HCT116 (cell line): ENCODE measurements at regions not wholly inside any gene's neighbourhood (a gene's known extent, or its start where the extent isn't known, plus 50 kb on each side); places are given as distances from the start of the nearest gene placed in this dataset.
"Not testable (repeated sequence)": the region's sequence is repeated elsewhere in the genome, so short reads cannot be mapped to it uniquely, and the experiment has no call there.

Source experiments
- ATAC-seq: fragments of 200-7000 bp; cut with Tn5 transposase; 2 replicates; pipeline ENCODE4 v1.9.1; 2020; ENCODE audit warnings: mild to moderate bottlenecking, moderate library complexity
- BruUV-seq: library from RNA; stranded (reverse); fragments of 400-500 nt; replicated peaks from 2 replicates; lab custom pipeline; 2021; lab: Mats Ljungman, UMichigan
- CTCF ChIA-PET: fragments of 300-600 bp; sonication (Branson Sonifier 250); formaldehyde crosslinking; loops from one replicate; lab custom pipeline; 2021; ENCODE audit warnings: antibody characterized with exemption; lab: Charles Lee
- POLR2A ChIA-PET: fragments of 300-600, 350-600 bp; sonication (Branson Sonifier 250); formaldehyde crosslinking; loops from one replicate; lab custom pipeline; 2021; ENCODE audit warnings: antibody characterized with exemption; lab: Charles Lee
- RAD21 ChIA-PET, 2 experiments: fragments of 300-600 bp; sonication (Branson Sonifier 250); formaldehyde crosslinking; loops; one replicate each; lab custom pipeline; 2023; ENCODE audit warnings: low total read pairs in 2 of 2; ENCODE audit not compliant: uncharacterized antibody in 2 of 2, unreplicated experiment in 2 of 2, low non-redundant PET in 1 of 2; lab: Charles Lee
- DNase-seq: peaks from one replicate; pipeline ENCODE4 v3.0.0-alpha.2; 2010; ENCODE audit warnings: low read depth, low spot score
- H2AFZ ChIP-seq: fragments of 200-600 bp; shearing (Covaris generic), sonication (generic); 2 replicates; pipeline ENCODE4 v1.6.1; 2017; ENCODE audit warnings: low read depth, mixed run types, mixed read lengths, antibody characterized with exemption, low read length; ENCODE audit not compliant: poor library complexity, severe bottlenecking
- H3K27ac ChIP-seq: 2 replicates; pipeline ENCODE4 v1.5.1; 2012; ENCODE audit warnings: low read depth, low read length
- H3K27me3 ChIP-seq: fragments of 200-600 bp; sonication (generic); 2 replicates; pipeline ENCODE4 v1.6.1; 2016; ENCODE audit warnings: mixed run types, low read length, mixed read lengths; ENCODE audit not compliant: insufficient read depth
- H3K36me3 ChIP-seq, 2 experiments: fragments of 200-500 bp in 1 of 2; fragments of 200-600 bp in 1 of 2; sonication (Bioruptor generic) in 1 of 2; sonication (generic) in 1 of 2; 2 replicates each; pipeline versions ENCODE4 v1.5.1 to v1.6.1; 2014 to 2016; ENCODE audit warnings: low read length in 2 of 2, inconsistent platforms in 1 of 2, mixed read lengths in 1 of 2, mixed run types in 1 of 2; ENCODE audit not compliant: insufficient read depth in 2 of 2, control insufficient read depth in 1 of 2
- H3K4me1 ChIP-seq, 2 experiments: fragments of 200-600 bp in 1 of 2; sonication (generic) in 1 of 2; 2 replicates each; pipeline versions ENCODE4 v1.5.1 to v1.6.1; 2012 to 2017; ENCODE audit warnings: low read length in 2 of 2, inconsistent platforms in 1 of 2, mild to moderate bottlenecking in 1 of 2, mixed read lengths in 1 of 2, mixed run types in 1 of 2, moderate library complexity in 1 of 2; ENCODE audit not compliant: insufficient read depth in 2 of 2, control insufficient read depth in 1 of 2
- H3K4me2 ChIP-seq: fragments of 200-600 bp; sonication (generic); 2 replicates; pipeline ENCODE4 v1.6.1; 2017; ENCODE audit warnings: mixed run types, low read length, mixed read lengths
- H3K4me3 ChIP-seq, 2 experiments: fragments of 200-600 bp in 1 of 2; sonication (generic) in 1 of 2; replicated peaks in 1 of 2; 2 replicates each; pipeline ENCODE4 v1.5.1; 2011 to 2016; ENCODE audit warnings: low read length in 2 of 2, control low read depth in 1 of 2, low read depth in 1 of 2, mild to moderate bottlenecking in 1 of 2, mixed read lengths in 1 of 2, mixed run types in 1 of 2
- H3K79me2 ChIP-seq: fragments of 200-600 bp; sonication (generic); 2 replicates; pipeline ENCODE4 v1.6.1; 2017; ENCODE audit warnings: mild to moderate bottlenecking, mixed run types, low read length, moderate library complexity, mixed read lengths; ENCODE audit not compliant: insufficient read depth
- H3K9ac ChIP-seq: fragments of 200-600 bp; sonication (generic); 2 replicates; pipeline ENCODE4 v1.6.1; 2016; ENCODE audit warnings: low read length, mixed read lengths
- H3K9me2 ChIP-seq: fragments of 200-600 bp; sonication (generic), shearing (Covaris generic); 2 replicates; pipeline ENCODE4 v1.6.1; 2017; ENCODE audit warnings: mixed run types, mild to moderate bottlenecking, moderate library complexity; ENCODE audit not compliant: insufficient read depth
- H3K9me3 ChIP-seq, 2 experiments: fragments of 200-500 bp in 1 of 2; fragments of 200-600 bp in 1 of 2; sonication (Bioruptor generic) in 1 of 2; sonication (generic) in 1 of 2; 2 replicates each; pipeline ENCODE4 v1.6.1; 2014 to 2017; ENCODE audit warnings: low read length in 2 of 2, mixed read lengths in 2 of 2, inconsistent platforms in 1 of 2, low read depth in 1 of 2, mild to moderate bottlenecking in 1 of 2, mixed run types in 1 of 2, moderate library complexity in 1 of 2; ENCODE audit not compliant: control insufficient read depth in 1 of 2, insufficient read depth in 1 of 2
- H4K20me1 ChIP-seq: fragments of 200-600 bp; sonication (generic), shearing (Covaris generic); 2 replicates; pipeline ENCODE4 v1.6.1; 2017; ENCODE audit warnings: mixed run types, mild to moderate bottlenecking, moderate library complexity; ENCODE audit not compliant: insufficient read depth
- ATF3 ChIP-seq: IDR thresholded peaks from 2 replicates; pipeline ENCODE4 v1.6.1; 2012
- CBX3 ChIP-seq: IDR thresholded peaks from 2 replicates; pipeline ENCODE4 v1.6.1; 2012; ENCODE audit warnings: low read depth
- CEBPB ChIP-seq: IDR thresholded peaks from 2 replicates; pipeline ENCODE4 v1.6.1; 2012; ENCODE audit warnings: low read depth
- EGR1 ChIP-seq: IDR thresholded peaks from 2 replicates; pipeline ENCODE4 v1.6.1; 2012; ENCODE audit warnings: low read depth
- ELF1 ChIP-seq: IDR thresholded peaks from 2 replicates; pipeline ENCODE4 v1.6.1; 2012; ENCODE audit warnings: low read depth, borderline replicate concordance
- EZH2phosphoT487 ChIP-seq: fragments of 200-600 bp; IDR thresholded peaks from 2 replicates; pipeline ENCODE4 v1.6.1; 2018; ENCODE audit warnings: antibody characterized with exemption, borderline replicate concordance
- FOSL1 ChIP-seq: IDR thresholded peaks from 2 replicates; pipeline ENCODE4 v1.6.1; 2012; ENCODE audit warnings: low read depth
- POLR2A ChIP-seq: IDR thresholded peaks from 2 replicates; pipeline ENCODE4 v1.7.0; 2011; ENCODE audit warnings: borderline replicate concordance; ENCODE audit not compliant: insufficient read depth, insufficient read length; ENCODE audit errors: extremely low read depth
- POLR2AphosphoS5 ChIP-seq: IDR thresholded peaks from 2 replicates; pipeline ENCODE4 v1.6.1; 2011; ENCODE audit warnings: mild to moderate bottlenecking, low read depth, low read length, moderate library complexity
- RAD21 ChIP-seq: IDR thresholded peaks from 2 replicates; pipeline ENCODE4 v1.6.1; 2012; ENCODE audit warnings: low read depth, mild to moderate bottlenecking
- REST ChIP-seq: IDR thresholded peaks from 2 replicates; pipeline ENCODE4 v1.6.1; 2012; ENCODE audit warnings: low read depth
- SIN3A ChIP-seq: IDR thresholded peaks from 2 replicates; pipeline ENCODE4 v1.6.1; 2012; ENCODE audit warnings: low read depth
- SP1 ChIP-seq: IDR thresholded peaks from 2 replicates; pipeline ENCODE4 v1.6.1; 2012; ENCODE audit warnings: low read depth
- SRF ChIP-seq: IDR thresholded peaks from 2 replicates; pipeline ENCODE4 v1.6.1; 2012; ENCODE audit warnings: low read depth
- TCF7L2 ChIP-seq: IDR thresholded peaks from 2 replicates; pipeline ENCODE4 v1.7.0; 2011; ENCODE audit warnings: borderline replicate concordance, inconsistent platforms; ENCODE audit not compliant: insufficient read depth, insufficient read length; ENCODE audit errors: extremely low read depth
- YY1 ChIP-seq: IDR thresholded peaks from 2 replicates; pipeline ENCODE4 v1.6.1; 2011; ENCODE audit warnings: low read length, low read depth, moderate library complexity, mild to moderate bottlenecking; ENCODE audit not compliant: insufficient replicate concordance; ENCODE audit errors: extremely low read depth
- ZBTB33 ChIP-seq: IDR thresholded peaks from 2 replicates; pipeline ENCODE4 v1.6.1; 2011; ENCODE audit warnings: mild to moderate bottlenecking, low read length, moderate library complexity; ENCODE audit not compliant: insufficient replicate concordance; ENCODE audit errors: extremely low read depth
- ZFX ChIP-seq: fragments of 450-650 bp; IDR thresholded peaks from 2 replicates; pipeline ENCODE4 v1.6.1; 2017
- intact Hi-C: fragments of 100-400 bp; cut with micrococcal nuclease; formaldehyde crosslinking; loops from 2 replicates; pipeline ENCODE4 v1.10.0; 2022

GRCh38 chr2:52017646-52018235 lies 985.8 kb upstream of the NRXN1 start:
- TF ChIP-seq FOSL1: no peak
- TF ChIP-seq ZBTB33: no peak
- no peak for TF ChIP-seq SRF
- TF ChIP-seq POLR2A: no peak
- no peak for TF ChIP-seq YY1
- no peak for TF ChIP-seq SP1
- no peak for TF ChIP-seq TCF7L2
- no peak for TF ChIP-seq CBX3
- no peak for TF ChIP-seq REST
- TF ChIP-seq ZFX: no peak
- TF ChIP-seq ATF3: no peak
- no peak for TF ChIP-seq EZH2phosphoT487
- TF ChIP-seq POLR2AphosphoS5: no peak
- TF ChIP-seq RAD21: no peak
- no peak for TF ChIP-seq EGR1
- TF ChIP-seq SIN3A: no peak
- no peak for TF ChIP-seq ELF1
- TF ChIP-seq CEBPB: no peak
- no peaks in the 10 kb centered on the region for H4K20me1 ChIP-seq

GRCh38 chr2:52006821-52007366 lies 975.0 kb upstream of the NRXN1 start:
- BruUV-seq: not testable (repeated sequence)

More at GRCh38 chr2:52017646-52018235, 985.8 kb upstream of the NRXN1 start:
- no peak overlapping the region for H3K4me2 ChIP-seq
- H2AFZ ChIP-seq: no peak overlapping the region
- intact Hi-C loops: no loop called here
- POLR2A ChIA-PET: no interaction called here
- H3K79me2 ChIP-seq: no peaks in the 10 kb centered on the region
- H3K36me3 ChIP-seq: no peaks in the 10 kb centered on the region
- ATAC-seq (no peak), DNase-seq (no peak)
- H3K9me3 ChIP-seq: no peaks in the 10 kb centered on the region
- H3K27ac ChIP-seq: no peak overlapping the region
- no peaks in the 10 kb centered on the region for H3K9me2 ChIP-seq
- no peaks in the 10 kb centered on the region for H3K4me1 ChIP-seq
- no peak overlapping the region for H3K4me3 ChIP-seq
- BruUV-seq: no TSS peak
- H3K9ac ChIP-seq: no peak overlapping the region
- RAD21 ChIA-PET: no interaction called here
- no peaks in the 10 kb centered on the region for H3K27me3 ChIP-seq
- CTCF ChIA-PET: no interaction called here

More at GRCh38 chr2:52006821-52007366, 975.0 kb upstream of the NRXN1 start:
- POLR2A ChIA-PET, H3K4me1 ChIP-seq, CTCF ChIA-PET, H3K9me2 ChIP-seq, RAD21 ChIA-PET, H3K9me3 ChIP-seq, H3K79me2 ChIP-seq, ATAC-seq, DNase-seq, H3K27me3 ChIP-seq, H3K4me3 ChIP-seq, intact Hi-C loops, H3K36me3 ChIP-seq, H3K27ac ChIP-seq, H3K4me2 ChIP-seq, H2AFZ ChIP-seq, H3K9ac ChIP-seq, H4K20me1 ChIP-seq: not testable (repeated sequence)
